Activated B cell treated with CpG ODN at 0.5 μM for 24 hours (primary cell): ENCODE measurements at regions not wholly inside any gene's neighbourhood (a gene's known extent, or its start where the extent isn't known, plus 50 kb on each side); places are given as distances from the start of the nearest gene placed in this dataset.

Experiments used
- ATAC-seq: fragments of 200-7000 bp; cut with Tn5 transposase; one replicate; pipeline ENCODE4 v1.10.0; 2021; ENCODE audit warnings: low read depth, mild to moderate bottlenecking, moderate library complexity
- CTCF ChIA-PET: fragments of 350-600 bp; sonication (Branson Sonifier 250); formaldehyde crosslinking; loops from one replicate; lab custom pipeline; 2021; ENCODE audit warnings: antibody characterized with exemption; lab: Charles Lee
- POLR2A ChIA-PET: fragments of 350-600 bp; sonication (Branson Sonifier 250); formaldehyde crosslinking; loops from one replicate; lab custom pipeline; 2021; ENCODE audit warnings: antibody characterized with exemption; lab: Charles Lee
- DNase-seq: peaks from one replicate; pipeline ENCODE4 v3.0.0; 2022
- H3K27ac Mint-ChIP-seq: one replicate; pipeline ENCODE4 v1.8.0; 2020; ENCODE audit warnings: mixed read lengths
- H3K27me3 Mint-ChIP-seq: one replicate; pipeline ENCODE4 v1.8.0; 2021; ENCODE audit warnings: mixed read lengths
- H3K36me3 Mint-ChIP-seq: one replicate; pipeline ENCODE4 v1.8.0; 2021; ENCODE audit warnings: low read depth, mixed read lengths
- H3K4me1 Mint-ChIP-seq: one replicate; pipeline ENCODE4 v1.8.0; 2021; ENCODE audit warnings: mixed read lengths
- H3K4me3 Mint-ChIP-seq: one replicate; pipeline ENCODE4 v1.8.0; 2020; ENCODE audit warnings: mild to moderate bottlenecking, mixed read lengths
- H3K9me3 Mint-ChIP-seq: one replicate; pipeline ENCODE4 v1.8.0; 2020; ENCODE audit warnings: mixed read lengths
- CTCF ChIP-seq: fragments of 200-600 bp; IDR thresholded peaks from one replicate; pipeline ENCODE4 v1.8.0; 2022; ENCODE audit warnings: antibody characterized with exemption, mild to moderate bottlenecking
- intact Hi-C: fragments of 100-400 bp; cut with micrococcal nuclease; formaldehyde crosslinking; loops from one replicate; pipeline ENCODE4 v1.15.1; 2024

- peaks cover 7% of the 10 kb centered on the region for H3K4me1 Mint-ChIP-seq
- CTCF ChIA-PET: no interaction called here
- no peak for ATAC-seq
Measured at GRCh38 chr3:124295362-124295761, 303.4 kb upstream of the ROPN1 start.

GRCh38 chr3:124296406-124296805 lies 304.5 kb upstream of the ROPN1 start:
- no peak overlapping the region for H3K27ac Mint-ChIP-seq
- intact Hi-C loops: no loop called here
- H3K36me3 Mint-ChIP-seq: no peaks in the 10 kb centered on the region

More at GRCh38 chr3:124295362-124295761, 303.4 kb upstream of the ROPN1 start:
- DNase-seq: no peak
- POLR2A ChIA-PET: no interaction called here
- Mint-ChIP-seq H3K27me3 (peaks cover 17% of the 10 kb centered on the region), H3K36me3 (no peaks in the 10 kb centered on the region), H3K4me3 (no peak overlapping the region), H3K27ac (no peak overlapping the region), H3K9me3 (no peaks in the 10 kb centered on the region)
- intact Hi-C loops: no loop called here
- TF ChIP-seq CTCF: no peak

GRCh38 chr3:124297062-124297980 lies 305.4 kb upstream of the ROPN1 start:
- POLR2A ChIA-PET: no interaction called here
- no peaks in the 10 kb centered on the region for H3K36me3 Mint-ChIP-seq
- ATAC-seq: no peak
- no peaks in the 10 kb centered on the region for H3K9me3 Mint-ChIP-seq
- H3K4me1 Mint-ChIP-seq: peaks cover 7% of the 10 kb centered on the region
- DNase-seq: no peak
- no peak overlapping the region for H3K4me3 Mint-ChIP-seq
- H3K27ac Mint-ChIP-seq: no peak overlapping the region
- no peak for TF ChIP-seq CTCF
- CTCF ChIA-PET: no interaction called here
- H3K27me3 Mint-ChIP-seq: peaks cover 22% of the 10 kb centered on the region
- intact Hi-C loops: no loop called here

More at GRCh38 chr3:124296406-124296805, 304.5 kb upstream of the ROPN1 start:
- ChIA-PET CTCF (no interaction called here), POLR2A (no interaction called here)
- ATAC-seq (no peak), DNase-seq (no peak)
- H3K9me3 Mint-ChIP-seq: no peaks in the 10 kb centered on the region
- TF ChIP-seq CTCF: no peak
- peaks cover 22% of the 10 kb centered on the region for H3K27me3 Mint-ChIP-seq
- H3K4me3 Mint-ChIP-seq: no peak overlapping the region
- peaks cover 7% of the 10 kb centered on the region for H3K4me1 Mint-ChIP-seq

DNA sequence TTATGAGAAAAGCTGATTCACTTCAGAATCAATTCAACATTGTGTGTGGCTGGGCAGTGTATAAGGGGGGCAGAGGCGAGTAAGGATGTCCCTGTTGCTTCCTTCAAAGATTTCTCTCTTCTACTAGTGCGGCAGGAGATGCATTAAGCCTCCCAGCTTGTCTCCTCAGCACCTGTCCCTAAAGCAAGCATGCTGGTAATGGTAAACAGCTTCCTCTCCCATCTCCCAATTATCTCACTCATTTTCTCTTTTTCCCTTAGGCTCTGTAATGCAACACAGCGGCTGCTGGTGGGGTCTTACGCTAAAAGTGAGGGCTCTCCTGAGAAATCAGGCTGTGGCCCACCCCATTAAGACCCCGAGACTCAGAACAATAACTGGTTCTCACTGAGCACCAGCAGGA lies 306.4 kb upstream of the ROPN1 start:
- no peak for ATAC-seq
- H3K27me3 Mint-ChIP-seq: peaks cover 22% of the 10 kb centered on the region
- CTCF ChIA-PET: no interaction called here

More for the DNA sequence above, 306.4 kb upstream of the ROPN1 start:
- no peak overlapping the region for H3K4me3 Mint-ChIP-seq
- peaks cover 7% of the 10 kb centered on the region for H3K4me1 Mint-ChIP-seq
- DNase-seq: no peak
- H3K36me3 Mint-ChIP-seq: no peaks in the 10 kb centered on the region
- no peak for TF ChIP-seq CTCF
- POLR2A ChIA-PET: no interaction called here
- intact Hi-C loops: no loop called here
- no peaks in the 10 kb centered on the region for H3K9me3 Mint-ChIP-seq
- H3K27ac Mint-ChIP-seq: no peak overlapping the region
